Psoas muscle (tissue), 7 donors: ENCODE measurements at regions not wholly inside any gene's neighbourhood (a gene's known extent, or its start where the extent isn't known, plus 50 kb on each side); places are given as distances from the start of the nearest gene placed in this dataset.

ENCODE experiments used
- ATAC-seq, 4 donors: fragments of 200-7000 bp; cut with Tn5 transposase; one replicate each; pipeline ENCODE4 v1.9.1; 2020; ENCODE audit warnings: moderate library complexity in 3 of 4, mild to moderate bottlenecking in 2 of 4
- DNase-seq, 2 donors: peaks; one replicate each; pipeline ENCODE4 v3.0.0-alpha.2; 2020
- H3K27ac ChIP-seq: fragments of 200-600 bp; one replicate; pipeline ENCODE4 v1.8.0; 2022
- H3K27me3 ChIP-seq, 3 donors: fragments of 200-600 bp in 1 of 3; one replicate each; pipeline versions ENCODE4 v1.6.1 to v1.8.0; 2013 to 2022; ENCODE audit warnings: low read length in 2 of 3, mild to moderate bottlenecking in 2 of 3, moderate library complexity in 1 of 3; ENCODE audit not compliant: insufficient read depth in 3 of 3
- H3K36me3 ChIP-seq, 2 donors: fragments of 200-600 bp in 1 of 2; one replicate each; pipeline versions ENCODE4 v1.6.1 to v1.8.0; 2013 to 2022; ENCODE audit warnings: low read depth in 1 of 2, mild to moderate bottlenecking in 1 of 2, moderate library complexity in 1 of 2; ENCODE audit not compliant: insufficient read depth in 1 of 2
- H3K4me1 ChIP-seq: fragments of 200-600 bp; one replicate; pipeline ENCODE4 v1.8.0; 2022
- H3K4me3 ChIP-seq: fragments of 200-600 bp; one replicate; pipeline ENCODE4 v1.8.0; 2022; ENCODE audit warnings: mild to moderate bottlenecking
- H3K9me3 ChIP-seq: fragments of 200-600 bp; one replicate; pipeline ENCODE4 v1.8.0; 2022
- CTCF ChIP-seq: fragments of 200-600 bp; IDR thresholded peaks from one replicate; pipeline ENCODE4 v1.8.0; 2022; ENCODE audit warnings: antibody characterized with exemption
- WGBS, 3 donors: extraction: QIAGEN DNeasy Blood & Tissue Kit; methylation state at CpG; one replicate each; pipeline versions ENCODE4 v1.1.6 to v1.1.7; 2013; 5-methylcytosine and 5-hydroxymethylcytosine counted together
- intact Hi-C, 2 donors: fragments of 100-400 bp; cut with DNase I; formaldehyde crosslinking; loops; one replicate each; pipeline versions ENCODE4 v1.11.0 to v1.14.2; 2022
- donor health status: healthy with polysubstance abuse.
- donor health status: DM: no; HTN: no; CAD: no; lungs with moderate emphysema.
- donor health status: Bipolar disorder and iron deficiency.
- donor health status: healthy.
- donor health status: DM: yes; HTN: yes; CAD: no.
- donor health status: DM: no; HTN: no; CAD: no.
- donor health status: DM: yes; HTN: yes; CAD: no.

GRCh38 chr2:126345691-126346090 lies 310.3 kb upstream of the GYPC start:
- no peak overlapping the region for H3K4me3 ChIP-seq
- H3K4me1 ChIP-seq, result no peaks in the 10 kb centered on the region
- no peak for ATAC-seq
- DNase-seq, result no peak
- H3K27me3 ChIP-seq, result no peaks in the 10 kb centered on the region
- WGBS, 3 donors, result 76 to 100% (median 82%) methylated on average over 1 of the region's 1 CpG
- H3K9me3 ChIP-seq, result no peaks in the 10 kb centered on the region
- TF ChIP-seq CTCF, result no peak
- intact Hi-C loops, result no loop called here
- H3K27ac ChIP-seq, result no peak overlapping the region
- H3K36me3 ChIP-seq, result no peaks in the 10 kb centered on the region

- Histone ChIP-seq H3K4me3 (no peak overlapping the region), H3K27me3 (no peaks in the 10 kb centered on the region), H3K27ac (no peak overlapping the region), H3K9me3 (no peaks in the 10 kb centered on the region), H3K4me1 (no peaks in the 10 kb centered on the region), H3K36me3 (no peaks in the 10 kb centered on the region)
- DNase-seq (no peak), ATAC-seq (no peak)
- intact Hi-C loops, result no loop called here
- WGBS, 3 donors, result 58 to 74% (median 59%) methylated on average over 2 of the region's 2 CpGs
- no peak for TF ChIP-seq CTCF
Observed at GRCh38 chr2:126356631-126357030, 299.3 kb upstream of the GYPC start.

- H3K4me1 ChIP-seq, result no peaks in the 10 kb centered on the region
- H3K36me3 ChIP-seq, result no peaks in the 10 kb centered on the region
- TF ChIP-seq CTCF, result no peak
- H3K9me3 ChIP-seq, result no peaks in the 10 kb centered on the region
- intact Hi-C loops, result no loop called here
- DNase-seq (no peak), ATAC-seq (no peak)
- no peak overlapping the region for H3K4me3 ChIP-seq
- H3K27me3 ChIP-seq, result no peaks in the 10 kb centered on the region
- WGBS, 3 donors, result 69 to 93% (median 85%) methylated on average over 1 of the region's 1 CpG
- no peak overlapping the region for H3K27ac ChIP-seq
Observed at GRCh38 chr2:126358122-126358521, 297.8 kb upstream of the GYPC start.

GRCh38 chr2:126359494-126359893 lies 296.5 kb upstream of the GYPC start:
- no peak overlapping the region for H3K4me3 ChIP-seq
- no peaks in the 10 kb centered on the region for H3K4me1 ChIP-seq
- H3K36me3 ChIP-seq, result no peaks in the 10 kb centered on the region
- intact Hi-C loops, result no loop called here
- no peaks in the 10 kb centered on the region for H3K9me3 ChIP-seq
- no peaks in the 10 kb centered on the region for H3K27me3 ChIP-seq
- H3K27ac ChIP-seq, result no peak overlapping the region
- DNase-seq (no peak), ATAC-seq (no peak)
- peak; percentile 27 for TF ChIP-seq CTCF

- H3K4me1 ChIP-seq, result no peaks in the 10 kb centered on the region
- ATAC-seq (no peak), DNase-seq (no peak)
- WGBS, 3 donors, result 46 to 70% (median 69%) methylated on average over 3 of the region's 3 CpGs
- no peak for TF ChIP-seq CTCF
- no peak overlapping the region for H3K4me3 ChIP-seq
- H3K36me3 ChIP-seq, result no peaks in the 10 kb centered on the region
- intact Hi-C loops, result no loop called here
- no peaks in the 10 kb centered on the region for H3K9me3 ChIP-seq
- no peak overlapping the region for H3K27ac ChIP-seq
- no peaks in the 10 kb centered on the region for H3K27me3 ChIP-seq
Observed at GRCh38 chr2:126367361-126367760, 288.6 kb upstream of the GYPC start.
